Lower leg skin (tissue), 3 donors: ENCODE measurements at regions not wholly inside any gene's neighbourhood (a gene's known extent, or its start where the extent isn't known, plus 50 kb on each side); places are given as distances from the start of the nearest gene placed in this dataset.

Experiments
- CTCF ChIP-seq, 3 donors: fragments of 450-650 bp; IDR thresholded peaks; one replicate each; pipeline ENCODE4 v1.5.1; 2016; ENCODE audit warnings: antibody characterized with exemption in 3 of 3, mild to moderate bottlenecking in 3 of 3, moderate library complexity in 2 of 3
- POLR2A ChIP-seq, 2 donors: fragments of 450-650 bp; IDR thresholded peaks; one replicate each; pipeline ENCODE4 v1.6.1; 2016 to 2017; ENCODE audit warnings: antibody characterized with exemption in 2 of 2, mild to moderate bottlenecking in 1 of 2, moderate library complexity in 1 of 2

GRCh38 chr1:58011978-58012377, 534.5 kb downstream of the OMA1 start:
- no peak for TF ChIP-seq CTCF (IDR thresholded peaks at IDR 0.05)
- TF ChIP-seq POLR2A (IDR thresholded peaks at IDR 0.05) = no peak
